SKM-1 treated with dmso at 0.1 percent for 144 hours (cell line): ENCODE measurements at regions not wholly inside any gene's neighbourhood (a gene's known extent, or its start where the extent isn't known, plus 50 kb on each side); places are given as distances from the start of the nearest gene placed in this dataset.

Source experiments
- DNase-seq: peaks from one replicate; lab custom pipeline; 2025; ENCODE audit not compliant: unreplicated experiment; lab: John Stamatoyannopoulos, UW

DNA sequence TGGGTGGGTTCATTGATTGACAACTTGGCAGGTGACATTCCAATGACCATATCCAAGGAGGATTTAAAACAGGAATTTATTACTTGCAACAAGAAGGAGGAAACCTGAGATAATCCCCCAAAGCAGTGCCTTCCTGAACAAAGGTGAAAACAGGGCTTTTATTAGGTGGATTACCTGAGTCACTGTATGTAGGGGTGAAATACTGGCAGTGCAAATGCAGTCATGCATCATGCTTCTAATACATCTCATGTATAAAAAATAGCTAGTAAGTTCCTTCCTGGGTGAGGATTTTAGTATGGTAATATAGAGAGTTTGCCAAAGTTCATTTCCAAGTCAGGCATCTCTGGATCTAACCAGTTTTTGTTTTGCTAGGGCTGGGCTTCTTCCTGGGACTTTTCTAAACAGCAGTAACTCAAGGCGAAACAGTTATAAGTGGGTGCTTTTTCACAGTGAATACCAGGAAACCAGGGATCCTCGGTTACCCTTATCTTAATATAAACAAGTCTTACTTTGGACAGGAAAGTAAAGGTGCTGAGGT lies 583.4 kb upstream of the LRRTM1 start:
- DNase-seq = no peak

GRCh38 chr2:80874374-80874773 lies 569.8 kb upstream of the LRRTM1 start:
- DNase-seq = no peak

DNA sequence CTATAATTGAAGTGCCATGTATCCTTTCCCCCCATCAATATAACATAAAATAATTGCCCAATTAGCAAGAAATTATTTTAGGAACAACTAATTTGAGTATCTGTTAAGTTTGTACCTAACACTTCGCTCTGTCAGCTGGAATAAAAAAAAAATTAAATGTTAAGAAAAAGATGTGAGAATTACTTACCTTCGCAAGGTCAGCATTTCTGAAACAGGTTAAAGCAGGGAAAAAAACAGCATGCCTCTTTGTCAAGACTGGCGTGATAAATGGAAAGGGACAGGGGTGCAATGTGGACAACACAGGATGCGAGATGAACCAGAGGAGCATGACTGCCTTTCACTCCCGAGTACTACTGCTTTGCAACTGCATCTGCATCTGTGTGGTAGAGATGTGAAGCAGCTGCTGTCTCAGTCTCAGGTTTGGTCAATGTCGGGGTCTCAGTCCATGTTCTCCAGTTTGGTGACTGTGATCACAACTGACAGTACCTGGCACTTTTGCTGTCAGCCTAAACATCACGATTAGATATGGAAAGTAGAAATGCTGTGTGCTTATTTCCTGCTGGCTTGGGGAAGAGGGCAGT lies 565.4 kb upstream of the LRRTM1 start:
- no peak for DNase-seq

DNA sequence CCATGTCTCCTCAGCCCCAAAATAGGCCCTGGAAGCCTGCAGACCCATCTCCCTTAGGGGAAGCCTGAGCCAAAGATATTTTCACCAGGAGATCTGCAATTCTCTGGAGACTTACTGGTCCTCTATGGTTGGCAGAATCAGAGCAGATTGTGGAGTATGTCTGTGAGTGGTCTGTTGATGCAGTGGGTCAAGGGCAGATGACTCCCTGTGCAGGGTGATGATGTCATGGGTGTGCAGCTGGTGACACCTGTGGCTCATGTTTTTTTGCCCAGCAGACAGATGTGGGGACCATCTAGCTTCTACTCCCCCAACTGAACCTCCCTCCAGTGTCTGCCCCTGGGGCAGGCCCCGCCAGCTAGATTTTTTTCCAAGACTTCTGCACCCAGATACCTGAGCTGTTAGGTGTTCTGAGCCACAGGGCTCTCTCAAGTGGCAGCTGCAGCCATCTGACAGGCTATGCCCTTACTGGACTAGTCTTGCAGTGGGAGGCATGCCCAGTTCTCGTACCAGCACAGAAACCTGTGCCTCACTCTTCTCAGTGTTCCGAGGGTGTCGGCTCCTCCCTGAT lies 558.7 kb upstream of the LRRTM1 start:
- DNase-seq = no peak

DNA sequence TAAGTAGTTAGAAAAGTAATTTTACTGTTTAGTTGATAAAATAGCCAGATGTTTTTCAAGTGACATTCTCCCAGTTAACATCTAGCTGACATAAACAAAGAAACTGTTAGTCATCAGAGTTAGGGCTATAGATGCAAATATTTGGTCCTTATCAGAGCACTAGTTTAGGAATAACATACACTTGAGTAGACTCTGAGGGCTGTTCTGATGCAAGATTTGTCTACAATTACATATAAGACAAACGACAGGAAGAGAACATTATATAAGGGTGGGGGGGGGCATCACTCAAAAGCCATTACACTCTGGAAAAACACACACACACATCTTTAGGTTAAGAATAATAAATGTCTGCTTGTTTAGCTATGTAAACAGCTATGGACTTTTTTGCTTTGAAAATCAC lies 554.4 kb upstream of the LRRTM1 start:
- no peak for DNase-seq

- no peak for DNase-seq
Observed at GRCh38 chr2:80856227-80856626, 551.7 kb upstream of the LRRTM1 start.

- DNase-seq = no peak
Observed at GRCh38 chr2:80854831-80855230, 550.3 kb upstream of the LRRTM1 start.

- DNase-seq = no peak
Observed at GRCh38 chr2:80852808-80853139, 548.2 kb upstream of the LRRTM1 start.

DNA sequence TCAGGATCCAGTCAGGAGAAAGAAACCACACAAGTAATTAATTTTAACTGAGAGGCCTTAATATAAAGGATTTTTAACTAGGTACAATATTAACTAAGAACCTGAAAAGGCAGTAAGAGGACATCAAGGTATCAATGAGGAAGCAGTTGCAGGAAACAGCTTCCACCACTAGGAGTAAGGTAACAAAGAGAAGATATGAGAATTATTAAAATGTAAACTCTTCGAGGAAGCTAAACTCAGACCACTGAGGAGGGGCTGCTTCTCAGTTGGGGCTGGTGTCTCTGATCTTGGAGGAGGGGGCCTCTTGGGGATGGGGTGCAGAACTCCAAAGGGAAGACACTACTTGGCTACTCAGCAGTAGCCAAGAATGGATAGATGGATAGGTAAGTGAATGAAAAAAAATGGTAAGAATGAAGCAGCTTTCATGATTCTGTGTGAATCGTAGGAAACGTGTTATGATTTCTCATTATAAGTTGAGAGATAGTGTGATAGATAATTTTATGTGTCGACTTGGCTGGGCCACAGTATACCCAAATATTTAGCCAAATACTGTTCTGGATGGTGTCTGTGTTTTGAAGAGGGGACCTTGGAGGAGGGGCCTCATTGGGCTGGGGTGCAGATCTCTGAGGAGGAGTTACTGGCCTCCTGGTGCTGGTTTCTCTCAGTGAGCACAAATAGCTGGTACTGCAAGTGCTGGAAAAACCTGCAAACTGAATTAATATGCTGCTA lies 547.7 kb upstream of the LRRTM1 start:
- no peak for DNase-seq

GRCh38 chr2:80830891-80831290 lies 526.3 kb upstream of the LRRTM1 start:
- DNase-seq = no peak

- no peak for DNase-seq
Observed at GRCh38 chr2:80822999-80823398, 518.4 kb upstream of the LRRTM1 start.

GRCh38 chr2:80815259-80815658 lies 510.7 kb upstream of the LRRTM1 start:
- no peak for DNase-seq

GRCh38 chr2:80786584-80786983 lies 482.0 kb upstream of the LRRTM1 start:
- no peak for DNase-seq

DNA sequence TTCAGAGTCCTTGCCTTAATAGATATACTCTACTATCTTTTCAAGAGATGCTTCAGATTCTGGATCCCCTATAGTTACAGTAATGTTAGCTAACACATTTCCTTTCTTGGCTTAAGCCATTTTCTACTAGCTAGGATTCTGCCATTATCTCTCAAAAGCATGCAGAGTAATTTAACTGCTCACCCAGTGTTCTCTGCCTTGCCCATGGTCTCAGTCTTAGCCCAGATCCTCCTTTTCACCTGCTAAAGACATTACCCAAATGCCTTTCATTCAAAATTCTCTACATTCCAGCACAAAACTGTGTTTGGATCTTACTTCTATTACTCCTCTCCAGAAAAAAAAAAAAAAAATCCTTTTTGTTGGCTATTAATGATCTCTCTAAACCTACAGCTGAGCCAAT lies 474.2 kb upstream of the LRRTM1 start:
- no peak for DNase-seq

DNA sequence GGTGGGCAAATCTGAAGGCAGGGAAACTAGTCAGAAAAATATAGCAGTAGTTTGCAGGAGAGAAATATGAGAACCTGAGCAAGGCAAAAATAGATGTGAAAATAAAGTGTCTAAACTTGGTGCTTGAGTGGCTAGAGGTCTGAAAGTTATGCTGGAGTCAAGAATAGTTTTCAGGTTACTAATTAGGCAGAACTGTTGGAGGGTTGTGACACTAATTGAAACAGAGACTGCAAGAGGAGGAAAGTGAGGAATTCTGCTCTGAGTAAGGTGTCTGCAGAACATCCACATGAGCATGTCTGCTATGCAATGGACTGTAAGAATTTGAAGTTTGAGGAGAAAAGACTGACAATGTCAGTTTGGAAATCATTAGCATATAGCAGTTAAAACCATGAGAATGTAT lies 444.0 kb upstream of the LRRTM1 start:
- no peak for DNase-seq

GRCh38 chr2:80737047-80737446 lies 432.5 kb upstream of the LRRTM1 start:
- no peak for DNase-seq

DNA sequence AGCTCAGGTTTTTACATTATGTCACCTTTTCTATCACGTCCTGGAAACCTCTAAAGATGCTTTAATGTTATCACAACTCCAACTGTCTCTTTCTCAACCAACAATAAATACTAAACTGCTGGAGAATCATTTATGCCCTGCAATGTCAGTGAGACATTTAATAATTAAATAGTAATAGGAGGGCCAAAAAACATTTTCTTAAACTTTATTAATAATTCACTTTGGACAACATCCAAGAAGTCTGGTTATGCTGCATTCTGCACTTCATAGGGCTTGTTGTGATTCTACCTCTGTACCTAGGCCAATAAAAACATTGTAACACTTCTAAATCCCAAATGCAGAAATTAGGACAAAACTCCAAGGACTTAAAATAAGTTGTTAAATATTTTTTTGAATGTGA lies 420.4 kb upstream of the LRRTM1 start:
- no peak for DNase-seq

DNA sequence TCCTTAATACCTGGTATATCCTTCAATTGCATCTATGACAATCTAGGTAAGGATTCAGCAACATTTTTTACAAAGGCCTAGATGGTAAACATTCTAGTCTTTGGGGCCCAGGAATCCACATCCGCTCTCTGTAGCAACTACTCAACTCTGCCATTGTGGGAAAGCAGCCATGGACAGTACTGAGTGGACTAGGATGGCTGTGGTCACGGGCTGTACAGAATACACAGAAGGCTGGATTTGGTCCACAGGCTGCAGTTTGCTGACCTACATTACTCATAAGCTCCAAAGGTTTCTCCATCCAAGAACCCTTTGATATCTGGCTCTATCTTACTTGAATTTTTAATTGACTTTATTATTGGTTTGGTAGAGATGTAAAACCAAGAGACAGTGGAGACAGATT lies 418.3 kb upstream of the LRRTM1 start:
- no peak for DNase-seq

DNA sequence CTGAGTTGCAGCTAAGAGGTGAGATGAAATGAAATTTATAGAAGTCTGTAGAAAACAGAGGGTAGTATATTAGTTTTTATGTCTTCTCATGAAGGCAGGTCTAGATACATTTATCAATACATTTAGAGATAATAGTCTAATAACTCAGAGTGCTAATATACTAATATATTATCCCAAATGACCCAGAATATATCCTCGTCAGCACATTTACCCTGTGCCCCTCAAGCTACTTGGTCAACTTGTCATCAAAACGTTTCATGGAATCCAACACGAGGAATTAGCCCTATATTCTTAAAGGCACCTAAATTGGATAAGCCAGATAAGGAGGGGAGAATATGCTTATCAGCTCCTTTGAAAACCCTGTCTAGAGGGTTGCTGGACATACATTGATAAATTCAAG lies 415.1 kb upstream of the LRRTM1 start:
- no peak for DNase-seq

GRCh38 chr2:80715433-80715832 lies 410.9 kb upstream of the LRRTM1 start:
- no peak for DNase-seq

DNA sequence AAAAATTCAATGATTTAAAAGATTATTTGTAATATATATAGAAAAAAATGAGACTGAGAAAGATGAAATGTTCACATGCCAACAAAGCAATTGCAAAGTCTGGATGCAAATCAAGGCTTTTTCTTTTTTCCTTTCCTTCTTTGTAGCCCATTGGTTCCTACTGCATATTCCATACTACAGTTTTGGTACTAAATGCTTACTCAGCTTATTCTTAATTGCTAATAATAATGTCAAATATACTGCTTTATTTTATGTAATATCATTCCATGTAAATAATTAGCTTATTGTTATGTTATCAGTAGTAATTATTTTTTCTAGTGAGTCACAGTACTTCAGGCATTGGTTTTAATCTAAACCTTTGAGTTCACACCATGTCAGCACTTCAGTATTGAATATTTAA lies 407.4 kb upstream of the LRRTM1 start:
- DNase-seq = no peak

DNA sequence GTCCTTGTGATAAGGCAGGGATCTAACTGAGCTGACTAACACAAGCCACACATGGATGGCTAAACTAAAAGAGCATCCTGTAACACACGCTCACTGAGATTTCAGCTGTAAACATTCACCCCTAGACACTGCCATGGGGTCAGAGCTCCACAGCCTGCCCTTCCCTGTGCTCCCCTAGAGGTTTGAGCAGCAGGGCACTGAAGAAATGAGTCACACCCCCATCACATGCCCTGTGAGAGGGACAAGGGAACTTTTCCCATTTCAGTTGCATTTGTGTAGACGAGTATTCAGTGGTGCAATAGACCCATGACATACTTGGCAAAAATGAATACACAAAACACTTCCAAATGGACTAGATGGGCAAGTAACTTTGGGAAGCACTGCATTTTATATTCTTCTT lies 402.4 kb upstream of the LRRTM1 start:
- no peak for DNase-seq

DNA sequence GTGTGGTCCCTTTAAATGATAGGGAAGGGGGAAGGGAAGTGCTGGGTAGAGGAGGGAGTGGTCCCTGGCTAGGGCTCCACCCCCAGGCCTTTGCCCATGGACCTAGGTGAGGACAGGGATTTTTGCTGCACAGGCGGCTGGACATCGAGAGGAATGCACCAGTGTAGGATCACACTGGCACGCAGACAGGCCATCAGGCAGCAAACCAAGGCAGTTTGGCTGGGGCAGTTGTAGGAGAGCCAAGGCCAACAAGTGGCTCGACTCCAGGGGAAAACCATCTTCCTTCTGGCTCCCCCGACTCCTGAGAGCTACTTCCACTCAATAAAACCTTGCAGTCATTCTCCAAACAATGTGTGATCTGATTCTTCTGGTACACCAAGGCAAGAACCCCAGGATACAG lies 402.0 kb upstream of the LRRTM1 start:
- no peak for DNase-seq
